ENCODE measurements at regions not wholly inside any gene's neighbourhood (a gene's known extent, or its start where the extent isn't known, plus 50 kb on each side); places are given as distances from the start of the nearest gene placed in this dataset.

DNA sequence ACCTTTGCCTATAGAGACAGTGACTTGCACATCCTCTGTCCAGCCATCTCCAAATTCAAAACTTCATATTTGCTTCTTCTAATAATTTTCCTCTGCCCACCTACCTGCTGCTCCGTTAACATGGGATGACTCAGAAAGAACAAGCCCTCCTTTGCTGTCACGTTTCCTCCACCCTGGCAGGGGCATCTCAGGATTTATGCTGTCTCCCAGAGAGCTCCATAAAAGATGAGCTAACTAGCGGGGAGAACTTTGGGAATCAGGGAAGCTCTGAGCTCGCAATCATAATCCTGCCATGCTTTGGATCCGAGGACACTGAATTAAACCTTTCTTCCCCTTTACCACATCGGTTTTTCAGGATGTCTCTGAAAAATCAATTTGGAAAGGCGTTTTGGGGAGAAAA lies 78.4 kb upstream of the FSTL4 start:
- H3K4me3 ChIP-seq (ENCODE audit: low read length): no peak overlapping the region
- no peaks in the 10 kb centered on the region for H3K4me1 ChIP-seq (ENCODE audit: control insufficient read depth, insufficient read depth, low read length)
- peaks cover 10% of the 10 kb centered on the region for H3K27me3 ChIP-seq (ENCODE audit: control insufficient read depth, insufficient read depth, low read length)
- H3K9ac ChIP-seq (ENCODE audit: low read length): no peak overlapping the region
- H3K36me3 ChIP-seq (ENCODE audit: control insufficient read depth, insufficient read depth, low read length): no peaks in the 10 kb centered on the region
- H3K9me3 ChIP-seq (ENCODE audit: control insufficient read depth, low read length): no peaks in the 10 kb centered on the region

DNA sequence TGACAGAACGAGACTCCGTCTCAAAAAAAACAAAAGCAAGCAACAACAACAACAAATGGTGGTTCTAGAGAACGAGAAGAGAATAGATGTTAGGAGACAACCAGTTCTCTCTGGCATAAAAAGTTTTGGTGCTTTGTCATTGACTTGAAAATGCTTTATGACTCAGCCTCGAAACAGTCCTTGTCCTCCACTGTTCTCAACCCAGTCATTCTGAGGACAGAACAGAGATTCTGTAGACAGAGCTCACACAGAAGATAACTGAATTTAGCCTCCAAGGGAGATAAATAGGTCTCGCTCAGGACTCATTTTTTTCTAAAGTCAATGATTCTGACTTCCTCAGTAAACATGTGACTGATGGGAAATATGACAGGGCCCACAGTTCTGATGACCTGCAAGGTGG lies 76.0 kb upstream of the FSTL4 start:
- Histone ChIP-seq H3K4me3 (ENCODE audit: low read length) (no peak overlapping the region), H3K27me3 (ENCODE audit: control insufficient read depth, insufficient read depth, low read length) (peaks cover 14% of the 10 kb centered on the region), H3K9me3 (ENCODE audit: control insufficient read depth, low read length) (no peaks in the 10 kb centered on the region), H3K4me1 (ENCODE audit: control insufficient read depth, insufficient read depth, low read length) (no peaks in the 10 kb centered on the region), H3K36me3 (ENCODE audit: control insufficient read depth, insufficient read depth, low read length) (no peaks in the 10 kb centered on the region), H3K9ac (ENCODE audit: low read length) (no peak overlapping the region)

DNA sequence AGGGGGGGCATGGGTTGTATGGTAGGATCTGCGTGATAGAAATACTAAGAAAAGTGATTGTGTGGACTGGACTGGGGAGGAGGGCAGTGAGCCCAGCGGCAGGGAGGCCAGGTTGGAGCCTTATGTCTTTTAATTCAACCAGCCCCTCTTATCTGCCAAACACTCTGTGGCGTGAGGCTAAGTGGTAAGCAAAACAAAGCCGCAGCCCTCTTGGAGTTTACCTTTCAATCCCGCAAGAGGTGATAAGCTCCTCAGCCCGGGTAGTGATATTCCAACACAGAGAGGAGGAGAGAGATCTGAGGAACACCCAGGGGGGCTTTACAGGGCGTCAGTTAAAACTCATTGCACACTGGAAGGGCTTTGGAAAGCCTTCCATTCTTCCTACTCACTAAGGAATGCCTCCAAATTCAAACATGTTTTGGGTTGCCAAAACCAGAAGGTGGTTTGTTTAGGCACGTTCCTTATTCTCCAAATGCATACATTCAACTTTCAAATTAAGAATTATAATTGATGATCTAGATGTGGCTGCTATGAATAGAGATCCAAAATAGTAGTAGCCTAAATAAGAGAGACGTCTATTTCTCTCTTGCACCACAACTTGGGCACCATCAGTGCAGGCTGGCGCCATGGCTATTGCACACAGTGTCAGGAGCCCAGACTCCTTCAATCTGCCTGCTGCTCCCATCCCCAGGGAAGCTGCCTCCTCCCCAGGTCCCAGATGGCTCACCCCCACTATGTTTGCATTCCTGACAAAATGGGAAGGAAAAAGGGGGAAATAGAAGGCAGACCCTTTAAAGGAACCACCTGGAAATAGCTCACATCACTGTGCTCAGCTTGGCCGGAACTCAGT lies 75.1 kb upstream of the FSTL4 start:
- Histone ChIP-seq H3K27me3 (ENCODE audit: control insufficient read depth, insufficient read depth, low read length) (peaks cover 14% of the 10 kb centered on the region), H3K36me3 (ENCODE audit: control insufficient read depth, insufficient read depth, low read length) (no peaks in the 10 kb centered on the region), H3K9ac (ENCODE audit: low read length) (no peak overlapping the region), H3K9me3 (ENCODE audit: control insufficient read depth, low read length) (no peaks in the 10 kb centered on the region), H3K4me3 (ENCODE audit: low read length) (no peak overlapping the region), H3K4me1 (ENCODE audit: control insufficient read depth, insufficient read depth, low read length) (no peaks in the 10 kb centered on the region)

DNA sequence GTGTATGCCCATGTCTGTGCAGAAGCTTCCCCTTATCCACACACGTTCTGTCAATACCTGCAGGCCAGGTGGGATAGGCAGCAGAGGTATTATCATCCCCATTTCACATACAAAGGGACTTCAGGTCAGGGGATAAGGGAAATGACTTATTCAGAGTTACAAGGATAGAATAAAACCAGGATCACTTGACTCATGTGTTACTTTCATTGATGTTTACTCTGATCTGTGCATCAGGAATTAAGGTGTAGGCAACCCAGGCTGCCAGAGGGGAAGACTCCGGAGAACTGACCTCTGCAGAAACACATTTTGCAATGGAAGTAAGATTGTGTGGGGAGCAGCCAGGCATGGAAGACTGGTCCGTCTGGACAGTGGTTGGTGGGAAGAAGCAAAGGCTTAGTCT lies 74.2 kb upstream of the FSTL4 start:
- Histone ChIP-seq H3K9me3 (ENCODE audit: control insufficient read depth, low read length) (no peaks in the 10 kb centered on the region), H3K9ac (ENCODE audit: low read length) (no peak overlapping the region), H3K27me3 (ENCODE audit: control insufficient read depth, insufficient read depth, low read length) (peaks cover 14% of the 10 kb centered on the region), H3K4me3 (ENCODE audit: low read length) (no peak overlapping the region), H3K4me1 (ENCODE audit: control insufficient read depth, insufficient read depth, low read length) (no peaks in the 10 kb centered on the region), H3K36me3 (ENCODE audit: control insufficient read depth, insufficient read depth, low read length) (no peaks in the 10 kb centered on the region)

DNA sequence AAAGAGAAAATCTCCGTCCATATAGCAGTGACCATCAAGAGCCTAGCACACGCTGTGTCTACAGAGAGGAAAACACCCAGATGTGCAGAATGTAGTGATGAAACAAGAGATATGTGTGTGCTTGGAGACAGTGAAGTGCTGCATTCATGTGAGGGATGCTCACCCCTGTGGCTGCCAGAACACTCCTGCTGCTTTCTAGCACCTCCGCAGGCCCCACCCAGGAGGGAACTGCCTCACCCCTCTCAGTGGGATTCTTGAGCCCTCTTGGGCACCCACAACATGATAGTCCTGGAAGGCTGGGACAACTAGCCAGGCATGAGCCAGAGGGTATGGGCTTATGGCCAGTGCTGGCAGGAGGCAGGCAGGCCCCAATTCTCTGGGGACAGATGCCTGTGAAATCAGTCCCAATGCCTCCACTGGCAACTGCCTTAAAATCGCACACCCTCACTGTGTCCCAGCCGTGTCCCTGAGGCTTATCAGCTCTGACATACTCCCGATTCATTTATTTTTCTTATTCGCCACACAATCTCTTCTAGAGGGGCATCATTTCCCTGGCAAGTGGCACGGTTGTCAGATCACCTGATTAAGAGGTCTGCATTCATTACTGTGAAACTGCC lies 73.2 kb upstream of the FSTL4 start:
- Histone ChIP-seq H3K9ac (ENCODE audit: low read length) (no peak overlapping the region), H3K9me3 (ENCODE audit: control insufficient read depth, low read length) (no peaks in the 10 kb centered on the region), H3K4me3 (ENCODE audit: low read length) (no peak overlapping the region), H3K4me1 (ENCODE audit: control insufficient read depth, insufficient read depth, low read length) (no peaks in the 10 kb centered on the region), H3K27me3 (ENCODE audit: control insufficient read depth, insufficient read depth, low read length) (peaks cover 14% of the 10 kb centered on the region), H3K36me3 (ENCODE audit: control insufficient read depth, insufficient read depth, low read length) (no peaks in the 10 kb centered on the region)

DNA sequence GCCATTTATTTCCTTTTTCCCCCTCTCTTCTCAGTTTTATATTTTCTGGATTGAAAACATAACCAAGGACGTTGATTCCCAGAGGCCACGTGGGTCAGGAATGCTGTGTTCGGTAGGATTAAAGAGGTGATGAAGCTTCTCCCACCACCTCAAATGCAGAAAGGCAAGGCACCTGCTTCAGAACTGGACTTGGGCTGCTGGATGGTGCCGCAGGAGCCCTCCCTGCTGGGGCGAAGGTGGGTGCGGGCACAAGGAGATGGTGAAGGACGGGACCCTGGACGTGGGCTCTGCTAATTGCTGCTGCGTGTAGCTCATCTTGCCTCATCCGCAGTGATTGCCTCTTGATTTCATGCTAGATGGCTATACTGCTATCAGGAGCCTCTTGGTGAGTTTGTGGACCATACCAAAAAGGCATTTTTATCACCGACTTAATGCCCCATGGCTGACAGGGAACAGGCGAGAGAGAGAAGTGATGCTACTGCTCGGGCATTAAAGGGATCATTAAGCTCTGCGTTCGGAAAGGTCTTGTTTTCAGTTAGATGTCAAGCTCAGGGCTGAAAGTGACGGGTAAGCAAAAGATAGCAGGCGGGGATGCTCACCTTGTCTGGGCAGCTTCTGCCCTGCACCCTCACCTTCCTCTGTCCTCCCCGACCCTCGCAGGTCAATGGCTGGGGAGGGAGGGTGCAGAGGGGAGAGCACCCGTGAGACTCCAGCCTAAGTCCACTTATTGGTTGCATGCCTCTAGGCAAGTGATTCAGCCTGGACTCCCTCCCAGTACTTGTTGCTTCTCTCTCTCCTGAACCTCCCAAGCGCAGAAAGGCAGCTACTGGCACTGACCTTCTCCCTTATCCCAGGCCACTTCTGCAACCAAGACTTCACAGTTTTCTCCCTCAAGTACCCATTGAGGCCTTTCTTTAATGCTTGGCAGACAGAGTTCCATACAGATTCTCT lies 71.6 kb upstream of the FSTL4 start:
- H3K27me3 ChIP-seq (ENCODE audit: control insufficient read depth, insufficient read depth, low read length): peaks cover 10% of the 10 kb centered on the region
- H3K4me3 ChIP-seq (ENCODE audit: low read length): no peak overlapping the region
- H3K4me1 ChIP-seq (ENCODE audit: control insufficient read depth, insufficient read depth, low read length): no peaks in the 10 kb centered on the region
- no peaks in the 10 kb centered on the region for H3K9me3 ChIP-seq (ENCODE audit: control insufficient read depth, low read length)
- H3K36me3 ChIP-seq (ENCODE audit: control insufficient read depth, insufficient read depth, low read length): no peaks in the 10 kb centered on the region
- no peak overlapping the region for H3K9ac ChIP-seq (ENCODE audit: low read length)

DNA sequence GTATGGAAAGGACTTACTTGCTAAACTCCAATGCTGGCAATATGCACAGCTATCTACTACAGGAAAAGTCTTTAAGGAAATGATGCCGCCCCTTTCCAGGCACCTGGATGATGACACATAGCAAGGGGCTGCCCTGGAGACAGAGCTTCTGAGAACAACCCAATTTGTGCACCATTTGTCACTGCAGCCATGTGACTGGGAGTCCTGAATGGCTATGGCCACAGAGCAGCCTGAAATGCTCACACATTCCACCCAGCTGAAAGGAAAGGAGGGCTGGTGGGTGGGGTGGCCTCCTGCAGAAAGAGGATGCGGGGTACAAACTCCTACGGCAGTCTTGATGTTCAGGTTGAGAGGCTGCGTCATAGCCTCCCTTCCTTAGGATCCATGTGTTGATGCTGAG lies 70.1 kb upstream of the FSTL4 start:
- no peaks in the 10 kb centered on the region for H3K4me1 ChIP-seq (ENCODE audit: control insufficient read depth, insufficient read depth, low read length)
- peaks cover 7% of the 10 kb centered on the region for H3K27me3 ChIP-seq (ENCODE audit: control insufficient read depth, insufficient read depth, low read length)
- H3K9me3 ChIP-seq (ENCODE audit: control insufficient read depth, low read length): no peaks in the 10 kb centered on the region
- H3K9ac ChIP-seq (ENCODE audit: low read length): no peak overlapping the region
- H3K4me3 ChIP-seq (ENCODE audit: low read length): no peak overlapping the region
- H3K36me3 ChIP-seq (ENCODE audit: control insufficient read depth, insufficient read depth, low read length): no peaks in the 10 kb centered on the region

DNA sequence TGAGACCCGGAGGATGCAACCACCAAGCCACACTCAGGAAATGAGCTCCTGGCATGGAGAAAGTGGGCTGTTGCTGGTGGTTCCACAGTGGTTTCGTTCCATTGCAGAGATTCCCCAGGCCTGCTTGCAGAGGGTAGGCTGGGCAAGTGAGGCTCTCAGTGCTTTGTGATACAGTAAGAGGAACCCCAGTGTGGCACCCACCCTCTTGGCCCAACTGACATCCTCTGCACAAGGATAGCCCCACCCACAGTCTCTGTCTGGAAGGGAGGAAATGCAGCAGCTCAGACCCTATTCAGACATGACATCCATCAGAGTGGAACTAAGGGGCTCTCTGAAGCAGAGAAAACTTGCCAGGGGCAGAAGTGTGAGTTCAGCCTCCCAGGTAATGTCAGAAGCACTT lies 69.6 kb upstream of the FSTL4 start:
- Histone ChIP-seq H3K9me3 (ENCODE audit: control insufficient read depth, low read length) (no peaks in the 10 kb centered on the region), H3K9ac (ENCODE audit: low read length) (no peak overlapping the region), H3K27me3 (ENCODE audit: control insufficient read depth, insufficient read depth, low read length) (peaks cover 4% of the 10 kb centered on the region), H3K4me1 (ENCODE audit: control insufficient read depth, insufficient read depth, low read length) (no peaks in the 10 kb centered on the region), H3K36me3 (ENCODE audit: control insufficient read depth, insufficient read depth, low read length) (no peaks in the 10 kb centered on the region), H3K4me3 (ENCODE audit: low read length) (no peak overlapping the region)

DNA sequence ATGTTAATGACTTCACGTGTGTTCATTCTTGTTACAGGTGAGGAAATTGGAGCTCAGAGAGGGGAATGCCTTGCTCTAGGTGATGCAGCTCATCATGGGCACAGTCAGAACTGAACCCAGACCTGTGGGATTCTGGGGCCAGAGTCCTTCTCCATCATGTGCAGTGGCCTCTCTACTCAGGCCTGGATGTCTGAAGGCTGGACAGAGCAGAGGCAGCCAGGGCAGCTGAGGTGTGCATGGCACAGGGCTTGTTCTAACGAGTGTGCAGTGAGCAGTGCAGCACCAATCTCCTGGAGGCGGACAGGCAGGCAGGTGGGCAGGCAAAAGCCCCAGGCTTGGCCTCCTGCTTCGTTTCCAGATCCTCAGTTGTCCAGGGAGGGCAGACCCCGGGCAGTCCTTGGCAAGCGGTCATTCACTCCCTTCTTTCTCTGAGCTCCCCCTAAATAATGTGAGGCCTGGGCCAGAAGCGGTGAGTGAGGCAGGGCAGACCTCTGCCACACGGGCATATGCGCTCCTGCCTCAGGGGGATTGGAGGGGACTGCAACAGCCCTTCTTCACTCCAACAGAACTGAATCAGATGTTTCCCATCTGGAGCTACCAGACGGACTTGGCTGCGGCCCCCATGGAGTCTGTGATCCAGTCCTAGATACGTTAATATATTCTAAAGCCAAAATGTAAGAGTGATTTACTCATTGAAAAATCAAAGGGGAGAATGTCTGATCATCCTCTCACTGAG lies 68.7 kb upstream of the FSTL4 start:
- no peaks in the 10 kb centered on the region for H3K9me3 ChIP-seq (ENCODE audit: control insufficient read depth, low read length)

DNA sequence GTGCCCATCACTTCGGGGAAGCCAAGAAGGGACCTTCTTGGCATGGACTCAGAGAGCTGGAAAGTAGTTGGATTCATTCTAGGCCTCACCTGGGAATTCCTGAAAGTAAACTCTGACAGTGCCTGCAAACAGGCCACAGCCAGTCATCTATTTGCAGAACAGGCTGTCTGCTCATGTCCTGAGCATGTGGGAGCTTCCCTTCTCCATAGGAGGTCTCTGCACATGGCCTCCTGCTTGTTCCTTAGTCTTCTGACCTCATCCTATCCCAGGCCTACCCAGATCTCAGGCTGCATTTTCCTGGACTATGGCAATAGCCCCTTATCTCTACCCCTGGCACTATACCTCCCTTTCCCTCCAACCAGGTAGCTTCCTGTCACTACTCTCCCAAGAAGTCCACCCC lies 67.2 kb upstream of the FSTL4 start:
- no peaks in the 10 kb centered on the region for H3K36me3 ChIP-seq (ENCODE audit: control insufficient read depth, insufficient read depth, low read length)
- H3K9me3 ChIP-seq (ENCODE audit: control insufficient read depth, low read length): no peaks in the 10 kb centered on the region
- H3K4me1 ChIP-seq (ENCODE audit: control insufficient read depth, insufficient read depth, low read length): no peaks in the 10 kb centered on the region
- peaks cover 4% of the 10 kb centered on the region for H3K27me3 ChIP-seq (ENCODE audit: control insufficient read depth, insufficient read depth, low read length)
- H3K9ac ChIP-seq (ENCODE audit: low read length): no peak overlapping the region
- H3K4me3 ChIP-seq (ENCODE audit: low read length): no peak overlapping the region

More for the DNA sequence above, 68.7 kb upstream of the FSTL4 start:
- H3K4me3 ChIP-seq (ENCODE audit: low read length): no peak overlapping the region
- H3K4me1 ChIP-seq (ENCODE audit: control insufficient read depth, insufficient read depth, low read length): no peaks in the 10 kb centered on the region
- peaks cover 4% of the 10 kb centered on the region for H3K27me3 ChIP-seq (ENCODE audit: control insufficient read depth, insufficient read depth, low read length)
- H3K9ac ChIP-seq (ENCODE audit: low read length): no peak overlapping the region
- H3K36me3 ChIP-seq (ENCODE audit: control insufficient read depth, insufficient read depth, low read length): no peaks in the 10 kb centered on the region

DNA sequence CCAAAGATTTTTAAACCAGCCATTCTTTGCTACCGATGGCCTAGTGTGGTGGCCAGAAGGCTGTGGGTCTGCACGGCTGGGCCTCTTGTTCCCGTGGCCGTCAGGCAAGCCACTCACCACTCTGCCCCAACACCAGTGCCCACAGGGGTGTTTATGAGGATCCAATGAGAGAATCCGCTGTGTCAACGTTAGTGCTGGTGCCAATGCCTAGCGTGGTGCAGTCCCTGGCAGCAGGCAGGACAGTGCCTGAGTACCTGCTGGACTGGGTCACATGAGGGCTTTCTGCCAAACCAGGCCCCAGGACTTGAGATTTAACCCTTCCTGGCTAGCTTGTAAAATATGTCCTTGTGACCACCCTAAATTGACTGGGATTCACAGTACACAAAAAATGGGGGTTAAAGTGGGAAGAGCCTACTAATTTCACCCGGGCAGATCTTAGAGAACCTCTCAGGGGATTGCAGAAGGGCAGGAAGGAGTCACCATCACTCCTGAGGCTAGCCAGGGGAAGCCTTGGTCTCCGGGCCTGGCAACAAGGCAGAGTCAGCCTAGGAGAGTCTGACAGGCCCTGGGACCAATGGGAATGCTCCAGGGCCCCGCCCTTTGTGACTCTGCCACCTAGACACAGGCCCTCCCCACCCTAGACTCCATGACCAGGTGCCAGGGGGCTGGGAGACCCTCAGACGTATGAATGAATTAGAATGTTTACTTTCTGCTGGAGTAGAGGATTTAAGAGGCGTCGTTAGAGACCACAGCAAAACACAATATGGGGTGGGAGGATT lies 63.2 kb upstream of the FSTL4 start:
- H3K4me1 ChIP-seq (ENCODE audit: control insufficient read depth, insufficient read depth, low read length): no peaks in the 10 kb centered on the region
- peaks cover 4% of the 10 kb centered on the region for H3K27me3 ChIP-seq (ENCODE audit: control insufficient read depth, insufficient read depth, low read length)
- no peak overlapping the region for H3K4me3 ChIP-seq (ENCODE audit: low read length)
- H3K36me3 ChIP-seq (ENCODE audit: control insufficient read depth, insufficient read depth, low read length): no peaks in the 10 kb centered on the region
- H3K9ac ChIP-seq (ENCODE audit: low read length): no peak overlapping the region
- no peaks in the 10 kb centered on the region for H3K9me3 ChIP-seq (ENCODE audit: control insufficient read depth, low read length)

Data from mucosa of stomach (tissue), 1 donor.